Neural progenitor cell (in vitro differentiated cells): ENCODE measurements at regions not wholly inside any gene's neighbourhood (a gene's known extent, or its start where the extent isn't known, plus 50 kb on each side); places are given as distances from the start of the nearest gene placed in this dataset.

Experiments
- DNase-seq: peaks from one replicate; pipeline ENCODE4 v3.0.0-alpha.2; 2016; ENCODE audit warnings: low spot score
- H2AFZ ChIP-seq: fragments of 200-600 bp; sonication (generic); replicated peaks from 2 replicates; pipeline ENCODE4 v1.6.1; 2016; ENCODE audit warnings: antibody characterized with exemption
- H3F3A ChIP-seq: fragments of 200-600 bp; sonication (generic); 2 replicates; pipeline ENCODE4 v1.6.1; 2016; ENCODE audit warnings: antibody characterized with exemption, low read depth
- H3K27ac ChIP-seq: fragments of 200-600 bp; sonication (generic); 2 replicates; pipeline ENCODE4 v1.5.1; 2016; ENCODE audit warnings: mild to moderate bottlenecking
- H3K27me3 ChIP-seq: fragments of 200-600 bp; sonication (generic); 2 replicates; pipeline ENCODE4 v1.6.1; 2016; ENCODE audit warnings: mild to moderate bottlenecking, moderate library complexity
- H3K36me3 ChIP-seq: fragments of 200-600 bp; sonication (generic); 2 replicates; pipeline ENCODE4 v1.5.1; 2016
- H3K4me1 ChIP-seq: fragments of 200-600 bp; sonication (generic); 2 replicates; pipeline ENCODE4 v1.6.1; 2016; ENCODE audit warnings: mixed run types
- H3K4me2 ChIP-seq: fragments of 200-600 bp; sonication (generic); 2 replicates; pipeline ENCODE4 v1.6.1; 2016
- H3K4me3 ChIP-seq: fragments of 200-600 bp; sonication (generic); 2 replicates; pipeline ENCODE4 v1.5.1; 2016
- H3K79me2 ChIP-seq: fragments of 200-600 bp; sonication (generic); 2 replicates; pipeline ENCODE4 v1.6.1; 2016; ENCODE audit warnings: low read depth
- H3K9ac ChIP-seq: fragments of 200-600 bp; sonication (generic); 2 replicates; pipeline ENCODE4 v1.6.1; 2016
- H3K9me3 ChIP-seq: fragments of 200-600 bp; sonication (generic); 2 replicates; pipeline ENCODE4 v1.5.1; 2016; ENCODE audit warnings: low read depth
- H4K20me1 ChIP-seq: fragments of 200-600 bp; sonication (generic); 2 replicates; pipeline ENCODE4 v1.6.1; 2016; ENCODE audit warnings: low read depth
- H3K27ac Mint-ChIP-seq: 3 replicates; pipeline ENCODE4 v1.8.0; 2021; ENCODE audit warnings: mixed read lengths
- H3K27me3 Mint-ChIP-seq: 2 replicates; pipeline ENCODE4 v1.8.0; 2022; ENCODE audit warnings: low read depth, mild to moderate bottlenecking, inconsistent platforms, moderate library complexity, mixed read lengths; ENCODE audit not compliant: insufficient read depth
- H3K36me3 Mint-ChIP-seq: 3 replicates; pipeline ENCODE4 v1.8.0; 2021; ENCODE audit warnings: mixed read lengths
- H3K4me1 Mint-ChIP-seq: 3 replicates; pipeline ENCODE4 v1.8.0; 2021; ENCODE audit warnings: mixed read lengths
- H3K4me3 Mint-ChIP-seq: 3 replicates; pipeline ENCODE4 v1.8.0; 2021; ENCODE audit warnings: mild to moderate bottlenecking, moderate library complexity, mixed read lengths
- H3K9me3 Mint-ChIP-seq: 3 replicates; pipeline ENCODE4 v1.8.0; 2020; ENCODE audit warnings: mixed read lengths
- EZH2 ChIP-seq: fragments of 200-600 bp; sonication (generic); IDR thresholded peaks from 2 replicates; pipeline ENCODE4 v1.6.1; 2017; ENCODE audit warnings: antibody characterized with exemption, mild to moderate bottlenecking, moderate library complexity
- EZH2phosphoT487 ChIP-seq: fragments of 200-600 bp; sonication (generic); IDR thresholded peaks from 2 replicates; pipeline ENCODE4 v1.6.1; 2017; ENCODE audit warnings: antibody characterized with exemption
- TF ChIP-seq, protein P1 (sequence below): fragments of 200-600 bp; sonication (generic); IDR thresholded peaks from 2 replicates; pipeline ENCODE4 v1.5.1; 2017; ENCODE audit warnings: antibody characterized with exemption, mild to moderate bottlenecking

DNA sequence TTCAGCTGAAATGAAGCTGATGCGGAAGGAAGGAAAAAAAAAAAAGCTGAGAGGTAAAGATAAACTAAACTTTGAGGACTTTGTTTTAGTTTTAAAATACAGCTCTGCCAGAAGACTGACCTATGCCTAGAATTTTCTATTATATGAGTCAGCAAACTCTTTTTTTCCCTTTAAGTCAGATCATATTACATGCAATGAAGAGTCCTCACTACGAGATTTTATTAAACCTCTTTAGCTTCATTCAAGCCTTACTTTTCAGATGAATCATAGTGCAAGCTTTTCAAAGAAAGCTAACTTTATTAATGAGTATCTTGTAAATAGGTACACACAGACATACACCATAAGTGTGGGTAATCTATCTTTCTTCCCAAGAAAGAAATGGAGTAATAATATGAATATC, 57.8 kb upstream of the FSCB start:
- H3K4me3 Mint-ChIP-seq, result no peak overlapping the region
- Histone ChIP-seq H3K36me3 (no peaks in the 10 kb centered on the region), H3K79me2 (no peaks in the 10 kb centered on the region), H3K27me3 (no peaks in the 10 kb centered on the region), H3K4me1 (no peaks in the 10 kb centered on the region), H3K4me3 (no peak overlapping the region), H3K9me3 (no peaks in the 10 kb centered on the region), H4K20me1 (no peaks in the 10 kb centered on the region), H3F3A (no peaks in the 10 kb centered on the region), H3K4me2 (no peak overlapping the region), H3K9ac (no peak overlapping the region), H3K27ac (no peak overlapping the region), H2AFZ (no peak overlapping the region)
- H3K36me3 Mint-ChIP-seq, result no peaks in the 10 kb centered on the region
- peaks cover 2% of the 10 kb centered on the region for H3K9me3 Mint-ChIP-seq
- peaks cover 5% of the 10 kb centered on the region for H3K27me3 Mint-ChIP-seq
- TF ChIP-seq EZH2 (no peak), EZH2phosphoT487 (no peak)
- TF ChIP-seq, protein P1, sequence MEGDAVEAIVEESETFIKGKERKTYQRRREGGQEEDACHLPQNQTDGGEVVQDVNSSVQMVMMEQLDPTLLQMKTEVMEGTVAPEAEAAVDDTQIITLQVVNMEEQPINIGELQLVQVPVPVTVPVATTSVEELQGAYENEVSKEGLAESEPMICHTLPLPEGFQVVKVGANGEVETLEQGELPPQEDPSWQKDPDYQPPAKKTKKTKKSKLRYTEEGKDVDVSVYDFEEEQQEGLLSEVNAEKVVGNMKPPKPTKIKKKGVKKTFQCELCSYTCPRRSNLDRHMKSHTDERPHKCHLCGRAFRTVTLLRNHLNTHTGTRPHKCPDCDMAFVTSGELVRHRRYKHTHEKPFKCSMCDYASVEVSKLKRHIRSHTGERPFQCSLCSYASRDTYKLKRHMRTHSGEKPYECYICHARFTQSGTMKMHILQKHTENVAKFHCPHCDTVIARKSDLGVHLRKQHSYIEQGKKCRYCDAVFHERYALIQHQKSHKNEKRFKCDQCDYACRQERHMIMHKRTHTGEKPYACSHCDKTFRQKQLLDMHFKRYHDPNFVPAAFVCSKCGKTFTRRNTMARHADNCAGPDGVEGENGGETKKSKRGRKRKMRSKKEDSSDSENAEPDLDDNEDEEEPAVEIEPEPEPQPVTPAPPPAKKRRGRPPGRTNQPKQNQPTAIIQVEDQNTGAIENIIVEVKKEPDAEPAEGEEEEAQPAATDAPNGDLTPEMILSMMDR, result no peak
- no peaks in the 10 kb centered on the region for H3K4me1 Mint-ChIP-seq
- no peak for DNase-seq
- no peak overlapping the region for H3K27ac Mint-ChIP-seq
